NCI-H460 (cell line): ENCODE measurements at regions not wholly inside any gene's neighbourhood (a gene's known extent, or its start where the extent isn't known, plus 50 kb on each side); places are given as distances from the start of the nearest gene placed in this dataset.
"Not testable (repeated sequence)": the region's sequence is repeated elsewhere in the genome, so short reads cannot be mapped to it uniquely, and the experiment has no call there.

Experiments
- DNase-seq: peaks from one replicate; pipeline ENCODE4 v3.0.0-alpha.2; 2016; ENCODE audit warnings: low read depth; ENCODE audit errors: extremely low read depth

DNA sequence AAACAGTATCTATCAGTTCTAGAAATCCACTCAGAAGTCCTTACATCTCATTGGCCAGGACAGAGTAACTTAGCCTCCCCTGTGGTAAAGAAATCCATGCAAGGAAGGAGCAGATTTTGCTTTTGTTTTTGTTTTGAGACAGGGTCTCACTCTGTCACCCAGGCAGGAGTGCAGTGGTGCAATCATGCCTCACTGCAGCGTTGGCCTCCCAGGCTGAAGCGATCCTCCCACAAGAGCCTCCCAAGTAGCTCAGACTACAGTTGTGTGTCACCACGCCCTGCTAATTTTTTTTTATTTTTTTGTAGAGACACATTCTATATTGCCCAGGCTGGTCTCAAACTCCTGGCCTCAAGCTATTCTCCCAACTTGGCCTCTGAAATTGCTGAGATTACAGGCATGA, 185.1 kb downstream of the NRP2 start:
- DNase-seq = no peak

DNA sequence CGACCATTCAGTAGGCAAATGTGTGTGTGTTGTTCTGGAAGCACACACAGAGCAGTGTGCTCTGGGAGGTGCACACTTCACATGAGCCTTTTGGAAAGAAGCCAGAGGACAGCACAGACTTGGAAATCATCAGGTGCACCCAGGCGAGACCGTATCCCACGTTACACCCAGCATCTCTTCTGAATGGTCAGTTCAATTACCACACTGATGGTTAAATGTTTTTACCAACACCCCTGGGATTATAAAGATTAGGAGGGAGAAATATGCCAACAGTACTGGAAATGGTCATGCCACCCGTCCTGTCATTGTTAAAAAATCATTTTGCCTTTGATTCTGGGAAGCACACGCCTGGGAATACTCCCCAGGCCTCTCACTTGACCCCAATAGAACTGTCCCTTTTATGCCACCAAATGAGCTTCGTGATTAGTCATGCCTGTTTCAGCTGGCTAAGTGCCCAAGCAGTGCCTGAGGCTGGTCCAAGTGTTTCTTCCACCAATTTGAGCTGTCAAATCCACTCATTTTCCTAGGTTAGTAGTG, 183.7 kb downstream of the NRP2 start:
- no peak for DNase-seq

DNA sequence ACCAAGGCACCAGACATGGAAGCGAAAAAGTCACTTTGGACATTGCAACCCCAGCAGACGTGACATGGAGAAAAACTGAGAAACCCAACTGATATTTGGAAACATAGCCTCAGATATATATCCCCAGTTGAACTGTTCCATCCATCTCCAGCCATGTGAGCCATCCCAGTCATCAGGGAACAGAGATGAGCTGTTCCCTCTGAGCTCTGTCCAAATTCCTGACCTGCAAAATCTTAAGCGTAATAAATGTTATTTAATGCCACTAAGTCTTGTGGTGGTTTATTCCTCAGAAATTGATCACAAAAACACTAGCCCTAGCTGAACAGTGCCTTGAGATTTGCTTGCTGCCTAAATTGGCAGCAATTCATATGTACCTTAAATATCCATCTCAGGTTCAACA, 182.8 kb downstream of the NRP2 start:
- DNase-seq = no peak

DNA sequence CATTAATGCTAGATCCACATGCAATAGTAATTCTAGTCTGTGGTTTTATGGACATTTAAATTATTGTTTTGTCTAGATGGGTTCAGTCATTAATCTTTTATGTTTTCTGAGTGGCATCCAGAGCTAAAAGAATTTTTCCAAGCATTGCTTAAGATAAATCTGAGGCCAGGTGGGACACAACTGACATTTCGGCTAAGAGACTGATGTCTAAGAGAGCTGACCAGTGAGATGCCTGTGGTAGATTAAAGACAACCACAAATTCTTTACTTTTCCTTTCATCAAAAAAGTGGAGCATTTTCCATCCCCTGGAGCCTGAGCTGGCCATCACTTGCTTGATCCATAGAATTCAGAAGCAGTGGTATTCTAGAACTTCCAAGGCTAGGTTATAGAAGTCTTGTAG, 182.2 kb downstream of the NRP2 start:
- DNase-seq = no peak

DNA sequence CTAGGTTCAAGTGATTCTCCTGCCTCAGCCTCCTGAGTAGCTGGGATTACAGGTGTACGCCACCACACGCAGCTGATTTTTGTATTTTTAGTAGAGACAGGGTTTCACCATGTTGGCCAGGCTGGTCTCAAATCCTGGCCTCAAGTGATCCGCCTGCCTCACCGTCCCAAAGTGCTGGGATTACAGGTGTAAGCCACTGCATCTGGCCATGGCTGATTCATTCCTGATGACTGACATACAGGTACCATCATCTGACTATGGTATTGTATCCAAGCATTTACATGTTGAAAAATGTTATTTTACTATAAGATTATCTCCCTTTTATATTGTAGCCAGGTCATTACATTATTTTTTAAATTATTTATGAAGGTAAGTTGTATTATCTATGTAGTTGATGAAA, 180.5 kb downstream of the NRP2 start:
- DNase-seq = not testable (repeated sequence)

DNA sequence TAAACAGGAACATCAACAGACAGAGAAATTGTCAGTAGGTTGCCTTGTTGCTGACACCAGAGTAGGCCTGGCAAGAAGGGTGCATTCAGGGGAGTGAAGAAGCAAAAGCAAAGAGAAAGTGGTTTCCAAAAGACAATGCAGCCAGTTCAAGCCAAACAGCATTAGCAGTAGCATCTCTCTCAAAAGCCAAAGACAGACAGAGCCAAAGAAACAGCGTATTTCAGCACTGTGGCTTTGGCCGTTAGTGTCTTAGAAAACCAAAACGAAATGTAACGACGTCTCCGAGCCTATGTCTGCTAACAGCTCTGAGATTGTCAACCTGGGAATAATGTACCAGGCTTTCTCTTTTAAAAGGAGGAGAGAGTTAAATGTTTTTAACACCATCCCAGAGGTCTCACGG, 178.6 kb downstream of the NRP2 start:
- no peak for DNase-seq

DNA sequence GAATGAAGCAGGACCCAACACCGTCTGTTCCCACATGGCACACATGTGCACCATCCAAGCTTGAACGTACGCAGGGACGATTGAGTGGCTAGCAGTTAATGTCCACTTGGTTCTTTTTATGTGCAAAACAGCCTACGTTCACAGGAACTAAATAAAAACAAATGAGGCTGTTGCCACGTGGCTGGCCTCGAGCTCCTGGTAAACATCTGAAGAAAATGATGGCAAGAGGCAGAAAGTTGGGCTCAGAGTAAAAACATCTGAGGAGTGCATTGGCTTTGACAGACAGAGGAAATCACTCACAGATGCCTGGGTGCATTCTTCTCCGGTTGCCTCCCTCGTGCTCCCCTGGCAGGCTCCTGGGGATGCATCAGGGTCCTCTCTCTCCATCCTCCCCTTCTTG, 177.9 kb downstream of the NRP2 start:
- DNase-seq = no peak

DNA sequence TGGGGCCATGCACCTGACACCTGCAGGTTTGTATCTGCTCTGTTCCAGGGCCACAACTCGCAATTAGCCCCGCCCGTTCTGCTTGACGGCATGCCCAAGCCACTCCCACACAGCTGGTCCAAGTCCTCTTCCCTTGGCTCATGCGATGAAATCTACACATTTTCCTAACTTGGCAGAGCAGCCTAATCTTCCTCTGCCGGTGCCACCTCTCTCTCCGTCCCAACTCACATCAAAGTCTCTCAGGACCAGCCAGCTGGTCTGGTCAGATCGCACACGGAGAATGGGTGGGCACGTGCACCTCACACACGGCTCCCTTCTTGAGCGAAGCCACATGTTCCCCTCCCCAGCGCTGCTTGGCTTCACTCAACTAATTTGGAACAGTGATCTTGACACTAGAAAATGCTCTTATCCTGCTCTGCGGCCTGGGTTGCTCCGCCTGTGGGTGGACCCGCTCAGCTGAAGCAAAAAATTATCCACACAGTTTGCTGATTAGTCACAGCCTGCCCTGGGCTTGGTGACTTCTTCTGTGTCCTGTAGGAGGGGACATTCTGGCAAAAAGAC, 176.7 kb downstream of the NRP2 start:
- no peak for DNase-seq

DNA sequence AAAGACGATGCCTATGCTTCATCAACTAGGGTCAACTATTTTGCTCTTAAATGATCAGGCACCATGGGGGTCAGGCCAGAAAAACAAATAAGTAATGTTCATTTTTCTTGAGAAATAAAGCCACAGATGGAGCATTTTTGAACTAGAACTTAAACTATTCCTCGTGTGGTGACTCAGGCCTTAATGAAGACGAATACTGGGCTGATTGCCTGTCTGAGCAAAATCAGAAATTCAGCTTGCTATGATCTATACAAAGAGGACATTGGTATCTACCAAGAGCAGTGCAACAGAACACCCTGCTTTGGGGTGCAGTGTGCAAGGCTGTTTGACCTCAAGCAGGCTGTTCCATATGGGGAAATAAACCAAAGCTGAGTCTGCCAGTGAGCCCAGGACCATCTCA, 176.0 kb downstream of the NRP2 start:
- DNase-seq = no peak

DNA sequence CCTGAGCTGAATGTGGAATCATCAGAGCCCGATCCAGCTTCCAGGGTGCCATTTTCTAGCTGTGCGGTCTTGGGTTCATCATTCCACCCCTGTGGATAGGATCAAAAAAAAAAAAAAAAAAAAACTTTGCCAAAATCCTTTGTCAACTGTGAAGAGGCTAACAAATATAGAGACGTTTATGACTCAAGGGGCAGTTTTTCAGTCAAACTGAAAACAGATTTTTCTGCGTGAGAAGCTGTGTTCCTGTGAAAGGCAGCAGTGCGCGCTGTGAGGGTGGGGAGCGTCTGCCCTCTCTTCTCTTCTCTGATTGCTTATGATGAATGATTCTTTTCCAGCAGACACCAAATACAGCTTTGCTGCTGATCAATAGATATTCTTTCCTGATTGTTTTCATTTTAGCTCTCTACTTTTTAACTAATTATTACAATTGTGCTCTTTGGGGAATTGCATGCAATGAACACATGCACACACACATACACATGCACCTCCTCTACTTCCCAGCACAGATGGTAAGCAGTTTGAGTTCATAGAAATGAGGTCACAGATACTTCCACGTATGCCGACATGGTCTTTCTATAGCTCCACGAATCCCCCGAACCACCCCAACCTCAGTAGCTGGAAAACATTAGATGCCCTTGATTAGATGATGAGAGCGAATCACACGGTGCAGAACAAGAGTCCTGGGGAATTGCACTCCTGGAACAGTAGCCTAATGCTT, 175.4 kb downstream of the NRP2 start:
- DNase-seq = no peak

DNA sequence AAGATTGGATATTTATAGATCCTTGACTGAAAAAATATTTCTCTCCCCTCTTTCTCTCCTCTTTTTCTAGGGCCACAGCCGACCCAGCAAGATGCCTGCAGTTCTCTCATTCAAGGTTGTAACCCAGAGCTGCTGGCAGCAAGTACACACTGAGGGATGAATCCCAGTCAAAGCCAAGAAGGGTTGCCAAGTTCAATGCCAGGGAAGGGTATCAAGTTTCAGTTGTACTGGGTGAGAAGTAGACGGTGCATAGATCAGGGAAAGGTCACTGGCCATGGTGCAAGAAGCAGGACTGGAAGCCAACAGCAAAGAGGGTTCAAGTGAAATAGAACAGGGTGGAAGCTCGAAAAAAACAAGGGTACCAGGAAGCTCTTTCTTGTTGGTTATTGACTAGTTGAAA, 170.2 kb downstream of the NRP2 start:
- DNase-seq = no peak

DNA sequence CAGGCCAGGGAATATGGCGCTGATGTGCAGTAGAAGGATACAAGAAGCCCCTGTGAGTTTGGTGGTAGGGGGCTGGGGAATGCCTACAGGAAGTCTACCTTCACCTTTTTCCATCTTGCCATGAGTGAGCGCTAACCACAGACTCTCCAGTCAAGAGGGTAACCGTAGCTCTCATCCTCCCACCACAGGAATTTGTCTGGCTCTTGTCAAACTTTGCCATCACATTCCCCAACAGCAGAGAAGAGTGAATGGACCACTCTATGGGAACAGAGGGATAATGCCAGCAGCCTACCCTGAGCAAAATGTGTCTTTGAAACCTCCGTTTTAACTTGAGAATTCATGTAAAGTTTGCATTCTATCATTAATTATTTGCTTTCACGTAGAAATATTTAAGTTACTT, 168.3 kb downstream of the NRP2 start:
- no peak for DNase-seq

DNA sequence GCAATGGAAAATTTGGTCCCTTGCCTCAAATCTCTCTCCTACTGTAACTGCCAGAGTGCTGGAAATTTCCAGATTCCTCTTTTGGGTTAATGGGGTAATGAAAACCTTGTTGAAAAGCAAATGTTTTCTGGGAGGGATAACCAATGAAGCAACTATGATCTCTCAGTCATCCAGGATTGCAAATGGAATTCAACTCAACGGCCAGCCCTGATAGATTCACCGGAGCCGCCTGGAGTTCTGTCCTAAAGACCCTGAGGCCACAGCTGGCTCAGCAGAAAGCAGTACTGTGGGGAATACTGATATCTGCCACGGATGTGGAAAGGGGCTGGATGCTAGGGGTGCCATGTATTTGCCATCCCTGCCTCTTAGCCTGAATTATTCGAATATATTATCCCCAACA, 167.8 kb downstream of the NRP2 start:
- no peak for DNase-seq

DNA sequence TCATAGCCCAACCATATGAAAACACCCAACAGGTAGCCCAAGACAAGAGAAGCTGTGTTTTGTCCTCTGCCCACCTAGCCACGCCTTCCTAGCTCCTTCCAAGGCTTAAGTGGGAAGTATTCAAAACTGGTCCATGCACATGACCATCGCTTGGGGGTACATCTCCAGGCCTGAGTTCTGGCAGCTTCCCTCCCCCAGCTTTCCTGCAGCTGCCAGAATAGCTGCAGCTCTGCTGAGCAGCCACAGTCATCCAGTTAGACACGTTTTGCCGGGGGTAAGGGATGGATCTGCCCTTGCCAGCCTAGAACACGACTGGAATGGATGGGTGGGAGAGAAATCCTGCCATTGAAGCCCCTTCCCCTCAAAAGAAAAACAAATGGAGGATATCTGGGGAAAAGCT, 166.8 kb downstream of the NRP2 start:
- no peak for DNase-seq

DNA sequence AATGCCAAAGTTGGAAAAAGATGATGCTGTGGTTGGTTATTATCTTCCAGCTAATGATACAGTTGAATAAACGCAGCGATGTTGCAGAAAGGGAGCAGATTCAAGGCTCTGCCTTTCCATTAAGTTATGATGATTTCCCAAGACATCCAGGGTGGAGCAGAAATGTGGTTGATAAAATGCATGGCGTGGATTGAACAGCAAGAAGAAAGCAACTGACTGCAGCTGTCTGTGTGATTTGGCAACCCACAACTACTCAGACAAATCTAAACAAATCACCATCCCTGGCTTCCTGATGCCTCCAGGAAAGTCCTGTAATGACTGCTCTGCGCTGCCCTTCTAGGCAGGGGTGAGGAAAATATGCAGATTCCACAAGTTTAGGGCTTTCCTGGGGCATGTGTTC, 166.3 kb downstream of the NRP2 start:
- DNase-seq = no peak
